ENCODE measurements at regions not wholly inside any gene's neighbourhood (a gene's known extent, or its start where the extent isn't known, plus 50 kb on each side); places are given as distances from the start of the nearest gene placed in this dataset.
A peak's percentile ranks its signal among the peaks of the same experiment; 100 is the strongest.

DNA sequence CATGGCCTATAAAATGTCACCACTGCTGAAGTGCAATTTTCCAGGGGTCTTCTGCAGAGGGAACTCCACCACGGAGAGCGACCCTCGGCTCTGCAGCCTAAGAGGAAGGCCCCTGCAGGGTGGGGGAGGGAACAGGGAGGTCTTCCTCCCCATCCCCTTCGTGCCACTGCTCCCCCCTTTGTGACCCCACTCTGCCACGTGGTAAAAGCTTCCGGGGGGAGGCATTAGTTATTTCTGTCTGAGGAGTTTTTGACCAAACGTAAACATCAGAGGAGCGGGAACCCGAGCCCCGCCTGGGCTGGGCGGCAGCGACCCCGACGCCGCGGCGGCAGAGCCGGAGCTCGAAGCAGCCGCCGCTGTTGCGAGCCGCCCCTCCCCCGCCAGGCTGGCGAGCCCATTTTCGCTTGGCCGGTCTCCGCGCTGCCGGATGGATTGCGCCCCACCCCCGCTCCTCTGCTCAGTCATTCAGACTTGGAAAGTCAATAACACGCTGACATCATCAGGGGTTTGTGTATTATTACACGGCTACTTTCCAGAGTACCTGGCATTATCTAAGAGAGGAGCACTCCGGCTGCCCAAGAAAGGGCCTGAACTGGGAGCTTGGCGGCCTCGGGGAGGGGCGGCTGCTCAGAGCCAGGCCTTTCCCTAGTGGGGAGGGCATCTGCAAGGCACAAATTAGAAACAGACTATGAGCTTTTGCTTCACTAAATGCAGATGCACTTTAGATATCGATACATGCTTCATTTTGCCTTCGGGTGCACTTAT is 162.5 kb upstream of the TBL1XR1 start (continued):
- TF ChIP-seq ZSCAN12 (CRISPR knock-in tag; IDR thresholded peaks at IDR 0.05) = no peak
- TF ChIP-seq, protein P1, sequence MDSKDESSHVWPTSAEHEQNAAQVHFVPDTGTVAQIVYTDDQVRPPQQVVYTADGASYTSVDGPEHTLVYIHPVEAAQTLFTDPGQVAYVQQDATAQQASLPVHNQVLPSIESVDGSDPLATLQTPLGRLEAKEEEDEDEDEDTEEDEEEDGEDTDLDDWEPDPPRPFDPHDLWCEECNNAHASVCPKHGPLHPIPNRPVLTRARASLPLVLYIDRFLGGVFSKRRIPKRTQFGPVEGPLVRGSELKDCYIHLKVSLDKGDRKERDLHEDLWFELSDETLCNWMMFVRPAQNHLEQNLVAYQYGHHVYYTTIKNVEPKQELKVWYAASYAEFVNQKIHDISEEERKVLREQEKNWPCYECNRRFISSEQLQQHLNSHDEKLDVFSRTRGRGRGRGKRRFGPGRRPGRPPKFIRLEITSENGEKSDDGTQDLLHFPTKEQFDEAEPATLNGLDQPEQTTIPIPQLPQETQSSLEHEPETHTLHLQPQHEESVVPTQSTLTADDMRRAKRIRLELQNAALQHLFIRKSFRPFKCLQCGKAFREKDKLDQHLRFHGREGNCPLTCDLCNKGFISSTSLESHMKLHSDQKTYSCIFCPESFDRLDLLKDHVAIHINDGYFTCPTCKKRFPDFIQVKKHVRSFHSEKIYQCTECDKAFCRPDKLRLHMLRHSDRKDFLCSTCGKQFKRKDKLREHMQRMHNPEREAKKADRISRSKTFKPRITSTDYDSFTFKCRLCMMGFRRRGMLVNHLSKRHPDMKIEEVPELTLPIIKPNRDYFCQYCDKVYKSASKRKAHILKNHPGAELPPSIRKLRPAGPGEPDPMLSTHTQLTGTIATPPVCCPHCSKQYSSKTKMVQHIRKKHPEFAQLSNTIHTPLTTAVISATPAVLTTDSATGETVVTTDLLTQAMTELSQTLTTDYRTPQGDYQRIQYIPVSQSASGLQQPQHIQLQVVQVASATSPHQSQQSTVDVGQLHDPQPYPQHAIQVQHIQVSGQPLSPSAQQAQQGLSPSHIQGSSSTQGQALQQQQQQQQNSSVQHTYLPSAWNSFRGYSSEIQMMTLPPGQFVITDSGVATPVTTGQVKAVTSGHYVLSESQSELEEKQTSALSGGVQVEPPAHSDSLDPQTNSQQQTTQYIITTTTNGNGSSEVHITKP (CRISPR knock-in tag; IDR thresholded peaks at IDR 0.05; ENCODE audit: low read depth) = peak; percentile 64; the same call in 1 of the 2 replicates
- 0 out of 2 replicates have a peak, but pooled peaks have one; percentile 34 for TF ChIP-seq ZNF136 (CRISPR knock-in tag; IDR thresholded peaks at IDR 0.05; ENCODE audit: low read depth)
- TF ChIP-seq ZNF10 (CRISPR knock-in tag; IDR thresholded peaks at IDR 0.05; ENCODE audit: borderline replicate concordance, low read depth) = no peak
- peak; percentile 73 for TF ChIP-seq HNF4A (CRISPR knock-in tag; IDR thresholded peaks at IDR 0.05)
- TF ChIP-seq ZFYVE20 (CRISPR knock-in tag; IDR thresholded peaks at IDR 0.05; ENCODE audit: borderline replicate concordance, low read depth) = peak; percentile 55; the same call in 1 of the 2 replicates
- peak; percentile 84 for TF ChIP-seq THAP11 (CRISPR knock-in tag; IDR thresholded peaks at IDR 0.05)
- TF ChIP-seq ZNF543 (CRISPR knock-in tag; IDR thresholded peaks at IDR 0.05) = peak; percentile 76; the same call in 1 of the 2 replicates
- no peak for TF ChIP-seq DR1 (CRISPR knock-in tag; IDR thresholded peaks at IDR 0.05)
- TF ChIP-seq HNRNPL (IDR thresholded peaks at IDR 0.05; ENCODE audit: low read depth, low read length) = no peak
- TF ChIP-seq NCOA1 (CRISPR knock-in tag; IDR thresholded peaks at IDR 0.05) = peak; percentile 81; the same call in 1 of the 2 replicates
- TF ChIP-seq CEBPB (IDR thresholded peaks at IDR 0.05; ENCODE audit: borderline replicate concordance, low read depth, low read length) = peak; percentile 59; the same call in 1 of the 2 replicates
- TF ChIP-seq, protein P2, sequence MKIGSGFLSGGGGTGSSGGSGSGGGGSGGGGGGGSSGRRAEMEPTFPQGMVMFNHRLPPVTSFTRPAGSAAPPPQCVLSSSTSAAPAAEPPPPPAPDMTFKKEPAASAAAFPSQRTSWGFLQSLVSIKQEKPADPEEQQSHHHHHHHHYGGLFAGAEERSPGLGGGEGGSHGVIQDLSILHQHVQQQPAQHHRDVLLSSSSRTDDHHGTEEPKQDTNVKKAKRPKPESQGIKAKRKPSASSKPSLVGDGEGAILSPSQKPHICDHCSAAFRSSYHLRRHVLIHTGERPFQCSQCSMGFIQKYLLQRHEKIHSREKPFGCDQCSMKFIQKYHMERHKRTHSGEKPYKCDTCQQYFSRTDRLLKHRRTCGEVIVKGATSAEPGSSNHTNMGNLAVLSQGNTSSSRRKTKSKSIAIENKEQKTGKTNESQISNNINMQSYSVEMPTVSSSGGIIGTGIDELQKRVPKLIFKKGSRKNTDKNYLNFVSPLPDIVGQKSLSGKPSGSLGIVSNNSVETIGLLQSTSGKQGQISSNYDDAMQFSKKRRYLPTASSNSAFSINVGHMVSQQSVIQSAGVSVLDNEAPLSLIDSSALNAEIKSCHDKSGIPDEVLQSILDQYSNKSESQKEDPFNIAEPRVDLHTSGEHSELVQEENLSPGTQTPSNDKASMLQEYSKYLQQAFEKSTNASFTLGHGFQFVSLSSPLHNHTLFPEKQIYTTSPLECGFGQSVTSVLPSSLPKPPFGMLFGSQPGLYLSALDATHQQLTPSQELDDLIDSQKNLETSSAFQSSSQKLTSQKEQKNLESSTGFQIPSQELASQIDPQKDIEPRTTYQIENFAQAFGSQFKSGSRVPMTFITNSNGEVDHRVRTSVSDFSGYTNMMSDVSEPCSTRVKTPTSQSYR (CRISPR knock-in tag; IDR thresholded peaks at IDR 0.05; ENCODE audit: borderline replicate concordance) = peak; percentile 100
- TF ChIP-seq HOXA5 (CRISPR knock-in tag; IDR thresholded peaks at IDR 0.05) = 0 out of 2 replicates have a peak, but pooled peaks have one; percentile 59
- TF ChIP-seq AHR (CRISPR knock-in tag; IDR thresholded peaks at IDR 0.05) = peak; percentile 91; the same call in 1 of the 2 replicates
- no peak for TF ChIP-seq ZNF160 (CRISPR knock-in tag; IDR thresholded peaks at IDR 0.05)
- peak; percentile 90 for TF ChIP-seq SIX4 (CRISPR knock-in tag; IDR thresholded peaks at IDR 0.05)
- no peak for TF ChIP-seq ZNF432 (CRISPR knock-in tag; IDR thresholded peaks at IDR 0.05; ENCODE audit: borderline replicate concordance)
- TF ChIP-seq MLLT10 (CRISPR knock-in tag; IDR thresholded peaks at IDR 0.05) = no peak
- TF ChIP-seq, protein P3, sequence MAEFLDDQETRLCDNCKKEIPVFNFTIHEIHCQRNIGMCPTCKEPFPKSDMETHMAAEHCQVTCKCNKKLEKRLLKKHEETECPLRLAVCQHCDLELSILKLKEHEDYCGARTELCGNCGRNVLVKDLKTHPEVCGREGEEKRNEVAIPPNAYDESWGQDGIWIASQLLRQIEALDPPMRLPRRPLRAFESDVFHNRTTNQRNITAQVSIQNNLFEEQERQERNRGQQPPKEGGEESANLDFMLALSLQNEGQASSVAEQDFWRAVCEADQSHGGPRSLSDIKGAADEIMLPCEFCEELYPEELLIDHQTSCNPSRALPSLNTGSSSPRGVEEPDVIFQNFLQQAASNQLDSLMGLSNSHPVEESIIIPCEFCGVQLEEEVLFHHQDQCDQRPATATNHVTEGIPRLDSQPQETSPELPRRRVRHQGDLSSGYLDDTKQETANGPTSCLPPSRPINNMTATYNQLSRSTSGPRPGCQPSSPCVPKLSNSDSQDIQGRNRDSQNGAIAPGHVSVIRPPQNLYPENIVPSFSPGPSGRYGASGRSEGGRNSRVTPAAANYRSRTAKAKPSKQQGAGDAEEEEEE (CRISPR knock-in tag; IDR thresholded peaks at IDR 0.05; ENCODE audit: borderline replicate concordance) = no peak
- 0 out of 2 replicates have a peak, but pooled peaks have one; percentile 19 for TF ChIP-seq ARID2 (CRISPR knock-in tag; IDR thresholded peaks at IDR 0.05; ENCODE audit: borderline replicate concordance)
- TF ChIP-seq SMARCC2 (IDR thresholded peaks at IDR 0.05) = 0 out of 2 replicates have a peak, but pooled peaks have one; percentile 57
